ENCODE measurements at regions not wholly inside any gene's neighbourhood (a gene's known extent, or its start where the extent isn't known, plus 50 kb on each side); places are given as distances from the start of the nearest gene placed in this dataset.

GRCh38 chr12:111076199-111076598 is 155.8 kb upstream of the MYL2 start:
- TF ChIP-seq CTCF (IDR thresholded peaks at IDR 0.05) (no peak), EZH2 (IDR thresholded peaks at IDR 0.05; ENCODE audit: borderline replicate concordance, insufficient read depth, low read depth, low read length, poor library complexity, severe bottlenecking) (no peak)
